ENCODE measurements at regions not wholly inside any gene's neighbourhood (a gene's known extent, or its start where the extent isn't known, plus 50 kb on each side); places are given as distances from the start of the nearest gene placed in this dataset.

DNA sequence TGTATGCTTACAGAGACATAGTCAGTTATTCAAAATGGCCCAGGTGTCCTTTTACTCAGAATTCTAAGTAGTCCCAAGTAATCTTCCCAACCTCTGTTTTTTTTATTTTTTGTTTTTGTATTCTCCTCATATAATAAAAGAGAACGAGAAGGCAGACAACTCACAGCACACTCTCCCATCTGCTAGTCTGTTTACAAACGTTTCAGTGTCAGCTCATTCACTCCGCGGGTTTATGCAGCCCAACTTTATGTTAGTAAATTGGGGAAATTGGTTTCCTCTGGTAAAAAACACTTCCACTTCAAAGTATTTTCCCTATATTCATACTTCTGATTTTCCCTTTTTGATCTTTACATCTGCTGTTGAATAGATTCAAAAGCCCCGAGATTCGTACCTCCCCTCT lies 347.2 kb downstream of the EFNA5 start:
- TF ChIP-seq CTCF (IDR thresholded peaks at IDR 0.05), result no peak
- TF ChIP-seq POLR2A (IDR thresholded peaks at IDR 0.05), result no peak

Data from right lobe of liver (tissue), 4 donors.